ENCODE measurements at regions not wholly inside any gene's neighbourhood (a gene's known extent, or its start where the extent isn't known, plus 50 kb on each side); places are given as distances from the start of the nearest gene placed in this dataset.

DNA sequence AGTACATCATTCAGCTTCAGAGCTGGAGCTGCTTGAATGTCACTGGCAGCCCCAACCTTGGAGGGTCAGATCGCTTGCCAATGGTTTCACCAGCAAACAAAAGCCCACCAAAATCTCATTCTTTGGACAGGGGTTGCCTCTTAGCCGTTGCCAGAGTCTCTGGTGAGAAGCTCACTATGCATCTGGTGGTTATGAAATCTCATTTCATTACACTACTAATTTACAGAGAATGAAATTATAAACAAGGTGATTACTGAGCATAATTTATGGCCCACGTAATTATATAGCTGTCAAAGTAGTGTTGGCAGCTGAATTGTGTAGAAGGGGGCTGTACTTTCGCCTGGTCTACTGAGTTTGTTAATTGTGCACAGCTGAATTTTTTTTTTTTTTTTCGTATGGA, 688.9 kb upstream of the KIF2B start:
- TF ChIP-seq MAZ (IDR thresholded peaks at IDR 0.05; ENCODE audit: borderline replicate concordance, low read depth, low read length) (no peak), POLR2A (IDR thresholded peaks at IDR 0.05; ENCODE audit: low read depth, low read length) (no peak), RFX5 (IDR thresholded peaks at IDR 0.05; ENCODE audit: low read depth, low read length) (no peak), MXI1 (IDR thresholded peaks at IDR 0.05; ENCODE audit: borderline replicate concordance, low read depth, low read length) (no peak), CEBPB (IDR thresholded peaks at IDR 0.05; ENCODE audit: low read depth, low read length) (no peak), RAD21 (IDR thresholded peaks at IDR 0.05; ENCODE audit: low read length) (no peak)
- TF ChIP-seq, protein P1, sequence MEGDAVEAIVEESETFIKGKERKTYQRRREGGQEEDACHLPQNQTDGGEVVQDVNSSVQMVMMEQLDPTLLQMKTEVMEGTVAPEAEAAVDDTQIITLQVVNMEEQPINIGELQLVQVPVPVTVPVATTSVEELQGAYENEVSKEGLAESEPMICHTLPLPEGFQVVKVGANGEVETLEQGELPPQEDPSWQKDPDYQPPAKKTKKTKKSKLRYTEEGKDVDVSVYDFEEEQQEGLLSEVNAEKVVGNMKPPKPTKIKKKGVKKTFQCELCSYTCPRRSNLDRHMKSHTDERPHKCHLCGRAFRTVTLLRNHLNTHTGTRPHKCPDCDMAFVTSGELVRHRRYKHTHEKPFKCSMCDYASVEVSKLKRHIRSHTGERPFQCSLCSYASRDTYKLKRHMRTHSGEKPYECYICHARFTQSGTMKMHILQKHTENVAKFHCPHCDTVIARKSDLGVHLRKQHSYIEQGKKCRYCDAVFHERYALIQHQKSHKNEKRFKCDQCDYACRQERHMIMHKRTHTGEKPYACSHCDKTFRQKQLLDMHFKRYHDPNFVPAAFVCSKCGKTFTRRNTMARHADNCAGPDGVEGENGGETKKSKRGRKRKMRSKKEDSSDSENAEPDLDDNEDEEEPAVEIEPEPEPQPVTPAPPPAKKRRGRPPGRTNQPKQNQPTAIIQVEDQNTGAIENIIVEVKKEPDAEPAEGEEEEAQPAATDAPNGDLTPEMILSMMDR (conservative IDR thresholded peaks at IDR 0.05; ENCODE audit: low read depth, low read length): no peak
- H2BK120ac ChIP-seq (ENCODE audit: low read depth, low read length): no peak overlapping the region
- no peak overlapping the region for H2BK15ac ChIP-seq (ENCODE audit: low read depth, low read length)
- H3K9me1 ChIP-seq (ENCODE audit: insufficient read depth, low read length): no peaks in the 10 kb centered on the region
- no peak overlapping the region for H4K5ac ChIP-seq (ENCODE audit: low read depth, low read length)
- DNase-seq (no peak), ATAC-seq (ENCODE audit: low read depth) (no peak)
- no peaks in the 10 kb centered on the region for H4K20me1 ChIP-seq (ENCODE audit: insufficient read depth, low read length)
- no peaks in the 10 kb centered on the region for H3K36me3 ChIP-seq (ENCODE audit: control insufficient read depth, insufficient read depth, low read length)
- in situ Hi-C loops (cut with MboI; ENCODE audit: low sequenced_read_pairs): no loop called here
- BruUV-seq (replicated peaks): no TSS peak
- H3K9ac ChIP-seq (ENCODE audit: low read depth, low read length): no peak overlapping the region
- no peak overlapping the region for H3K4me2 ChIP-seq (ENCODE audit: low read depth, low read length)
- no peak overlapping the region for H4K91ac ChIP-seq (ENCODE audit: insufficient read depth, low read depth, low read length)
- no peak overlapping the region for H3K14ac ChIP-seq (replicated peaks; ENCODE audit: low read depth, low read length)
- H3K79me1 ChIP-seq (ENCODE audit: low read depth in 1 of 2, low read length in 2 of 2): no peaks in the 10 kb centered on the region
- H2AK9ac ChIP-seq (replicated peaks; ENCODE audit: low read depth, low read length, poor library complexity): no peak overlapping the region
- POLR2A ChIA-PET (ENCODE audit: unreplicated experiment): no interaction called here
- H2BK5ac ChIP-seq (ENCODE audit: low read depth, low read length, poor library complexity, severe bottlenecking): no peak overlapping the region
- H3K4ac ChIP-seq (ENCODE audit: low read depth, low read length): no peak overlapping the region
- dilution Hi-C loops (cut with HindIII; ENCODE audit: low sequenced_read_pairs, unreplicated experiment): no loop called here
- no peak overlapping the region for H2BK20ac ChIP-seq (ENCODE audit: low read depth, low read length)
- WGBS, 2 experiments (ENCODE audit: extremely low coverage in 2 of 2, insufficient read length in 1 of 2): no CpG with 5 or more reads among the region's 5 CpGs
- no peak overlapping the region for H4K8ac ChIP-seq (ENCODE audit: low read depth in 2 of 2, low read length in 2 of 2)
- peaks cover 2% of the 10 kb centered on the region for H3K9me3 ChIP-seq (ENCODE audit: control insufficient read depth, insufficient read depth, low read length)
- no peak overlapping the region for H2AFZ ChIP-seq (replicated peaks; ENCODE audit: low read length, poor library complexity)
- H3K27me3 ChIP-seq (ENCODE audit: control insufficient read depth, insufficient read depth, low read length): no peaks in the 10 kb centered on the region
- H3K18ac ChIP-seq (ENCODE audit: low read depth, low read length): no peak overlapping the region
- H3K27ac ChIP-seq (ENCODE audit: insufficient read depth, low read length): no peak overlapping the region
- no peak overlapping the region for H2AK5ac ChIP-seq (ENCODE audit: low read depth, low read length)
- no peak overlapping the region for H3K56ac ChIP-seq (ENCODE audit: extremely low read depth, insufficient read depth, low read length)
- intact Hi-C loops (cut with micrococcal nuclease): no loop called here
- H3K4me3 ChIP-seq (ENCODE audit: insufficient read depth, low read depth, low read length): no peak overlapping the region
- no peak overlapping the region for H3K23ac ChIP-seq (ENCODE audit: low read depth, low read length)
- H3K4me1 ChIP-seq (ENCODE audit: control insufficient read depth, insufficient read depth, low read length): no peaks in the 10 kb centered on the region
- CTCF ChIA-PET: no interaction called here

Measured in IMR-90 (cell line).